ENCODE measurements at regions not wholly inside any gene's neighbourhood (a gene's known extent, or its start where the extent isn't known, plus 50 kb on each side); places are given as distances from the start of the nearest gene placed in this dataset.

DNA sequence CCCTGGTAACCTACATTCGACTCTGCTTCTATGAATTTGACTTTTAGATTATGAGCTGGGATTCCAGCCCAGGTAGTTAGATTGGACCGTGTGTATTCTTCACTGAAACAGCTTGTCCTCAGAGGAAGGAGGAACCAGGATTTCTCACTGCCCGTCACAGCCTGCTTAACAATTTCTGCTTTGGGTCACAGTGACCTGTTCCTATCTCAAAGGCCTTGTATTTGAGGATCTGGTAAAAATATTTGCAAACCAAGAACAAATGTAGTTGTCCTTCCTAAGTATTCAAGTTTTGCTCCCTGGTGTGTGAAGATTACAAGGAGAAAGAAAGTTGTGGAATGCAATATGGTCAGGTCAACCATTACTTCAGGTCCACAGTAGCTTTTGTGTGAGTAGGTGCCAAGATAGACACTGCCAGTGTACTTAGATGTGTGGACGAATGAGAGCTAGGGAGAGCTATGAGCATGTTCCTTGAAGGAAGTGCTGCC, 55.1 kb downstream of the KIF4B start:
- Mint-ChIP-seq H3K27ac (no peak overlapping the region), H3K9me3 (peaks cover 9 to 10% of the 10 kb centered on the region in 2 donors), H3K36me3 (no peaks in the 10 kb centered on the region)
- DNase-seq (ENCODE audit: low spot score in 2 of 2), result no peak
- no peak for ATAC-seq

DNA sequence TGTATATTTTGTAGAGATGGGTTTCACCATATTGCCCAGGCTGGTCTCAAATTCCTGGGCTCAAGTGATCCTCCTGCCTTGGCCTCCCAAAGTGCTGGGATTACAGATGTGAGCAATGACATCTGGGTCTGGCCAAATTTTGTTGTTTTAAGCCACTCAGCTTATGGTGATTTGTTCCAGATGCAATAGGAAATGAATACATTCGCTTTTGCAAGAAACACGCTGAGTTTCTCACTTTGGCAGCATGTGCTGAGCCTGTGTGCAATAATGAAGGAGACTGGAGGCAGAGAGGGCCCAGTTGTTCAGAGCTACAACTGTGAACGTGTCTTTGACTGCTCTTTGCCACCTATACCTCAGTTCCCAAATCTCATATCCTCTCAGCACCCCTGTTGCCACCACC, 56.4 kb downstream of the KIF4B start:
- Mint-ChIP-seq H3K27ac (no peak overlapping the region), H3K9me3 (peaks cover 9 to 10% of the 10 kb centered on the region in 2 donors), H3K36me3 (no peaks in the 10 kb centered on the region)
- ATAC-seq, result no peak
- DNase-seq (ENCODE audit: low spot score in 2 of 2), result no peak

DNA sequence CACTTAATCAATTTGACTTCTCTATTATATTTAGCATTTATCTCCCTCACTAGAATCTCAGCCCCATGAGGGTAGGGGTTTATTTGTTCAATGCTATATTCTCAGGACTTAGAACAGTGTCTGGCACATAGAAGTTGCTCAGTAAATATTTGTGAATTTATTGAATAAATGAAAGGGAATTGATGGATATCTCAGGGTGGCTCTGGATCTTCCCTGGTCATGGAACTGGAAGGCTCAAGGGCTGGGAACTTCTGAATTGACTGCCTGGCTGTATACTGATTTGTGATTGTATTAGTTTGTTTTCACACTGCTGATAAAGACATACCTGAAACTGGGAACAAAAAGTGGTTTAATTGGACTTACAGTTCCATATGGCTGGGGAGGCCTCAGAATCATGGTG, 57.2 kb downstream of the KIF4B start:
- ATAC-seq, result no peak
- no peak overlapping the region for H3K27ac Mint-ChIP-seq
- no peak for DNase-seq (ENCODE audit: low spot score in 2 of 2)
- H3K9me3 Mint-ChIP-seq, result peaks cover 9 to 10% of the 10 kb centered on the region in 2 donors
- H3K36me3 Mint-ChIP-seq, result no peaks in the 10 kb centered on the region

DNA sequence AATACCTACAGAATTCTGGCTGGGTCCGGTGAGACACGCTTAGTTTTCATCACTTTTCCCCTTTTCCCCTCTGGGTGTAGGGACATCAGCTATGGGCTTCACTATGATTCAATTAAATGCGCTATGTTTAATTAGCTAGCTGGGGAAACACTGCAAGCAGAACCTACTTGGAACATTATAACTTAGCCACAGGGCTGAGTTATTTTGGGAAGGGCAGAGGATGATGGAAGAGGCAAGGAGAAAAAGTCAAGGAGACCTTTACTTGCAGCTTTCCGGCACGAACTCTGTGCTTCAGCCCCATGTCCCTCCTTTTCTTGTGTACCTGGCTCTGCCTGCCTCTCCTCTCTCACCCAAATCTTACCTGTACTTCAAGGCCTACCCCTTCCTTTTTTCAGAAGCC, 62.8 kb downstream of the KIF4B start:
- no peak for ATAC-seq

DNA sequence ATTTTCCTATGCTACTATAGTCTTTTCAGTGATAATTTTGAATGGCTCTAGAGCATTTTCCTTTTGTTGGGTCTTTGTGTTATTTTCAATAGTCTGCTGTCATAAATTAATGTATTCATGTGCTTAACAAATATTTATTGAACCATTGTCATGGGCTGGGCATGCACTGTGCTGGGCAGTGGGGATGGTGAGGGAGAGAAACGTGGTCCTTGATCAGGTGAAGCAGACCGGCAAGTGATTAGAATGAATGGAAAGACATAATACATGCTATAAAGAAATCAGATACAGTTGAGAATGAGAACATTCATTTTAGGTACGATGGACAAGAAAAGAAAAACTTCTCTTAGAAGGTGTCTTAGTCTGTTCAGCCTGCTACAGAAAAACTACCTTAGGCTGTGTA, 66.1 kb downstream of the KIF4B start:
- no peak for DNase-seq (ENCODE audit: low spot score in 2 of 2)
- Mint-ChIP-seq H3K36me3 (no peaks in the 10 kb centered on the region), H3K27ac (no peak overlapping the region), H3K9me3 (peaks cover 5 to 7% of the 10 kb centered on the region in 2 donors)
- ATAC-seq, result no peak

More for the DNA sequence above, 62.8 kb downstream of the KIF4B start:
- Mint-ChIP-seq H3K9me3 (peaks cover 9 to 10% of the 10 kb centered on the region in 2 donors), H3K36me3 (no peaks in the 10 kb centered on the region), H3K27ac (no peak overlapping the region)
- DNase-seq (ENCODE audit: low spot score in 2 of 2), result no peak

DNA sequence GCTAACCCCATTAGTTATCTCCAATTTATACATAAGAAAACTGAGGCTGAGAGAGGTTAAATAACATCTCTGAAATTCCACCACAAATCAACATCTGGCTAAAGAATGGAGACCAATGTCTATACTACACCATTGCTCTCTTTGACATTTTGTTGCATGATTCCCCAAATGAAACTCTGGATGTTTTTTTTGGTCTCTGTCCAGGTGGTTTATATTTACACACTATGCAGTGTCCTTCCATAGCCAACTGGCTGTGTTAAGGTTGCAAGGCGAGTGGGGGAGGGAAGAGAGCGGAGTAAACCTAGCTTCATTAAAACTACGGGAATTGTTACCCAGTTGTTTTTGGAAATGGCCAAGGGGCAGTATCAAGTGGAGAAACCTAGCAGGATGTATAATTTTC, 67.2 kb downstream of the KIF4B start:
- Mint-ChIP-seq H3K36me3 (no peaks in the 10 kb centered on the region), H3K9me3 (peaks cover 5 to 7% of the 10 kb centered on the region in 2 donors), H3K27ac (no peak overlapping the region)
- ATAC-seq (no peak), DNase-seq (ENCODE audit: low spot score in 2 of 2) (no peak)

DNA sequence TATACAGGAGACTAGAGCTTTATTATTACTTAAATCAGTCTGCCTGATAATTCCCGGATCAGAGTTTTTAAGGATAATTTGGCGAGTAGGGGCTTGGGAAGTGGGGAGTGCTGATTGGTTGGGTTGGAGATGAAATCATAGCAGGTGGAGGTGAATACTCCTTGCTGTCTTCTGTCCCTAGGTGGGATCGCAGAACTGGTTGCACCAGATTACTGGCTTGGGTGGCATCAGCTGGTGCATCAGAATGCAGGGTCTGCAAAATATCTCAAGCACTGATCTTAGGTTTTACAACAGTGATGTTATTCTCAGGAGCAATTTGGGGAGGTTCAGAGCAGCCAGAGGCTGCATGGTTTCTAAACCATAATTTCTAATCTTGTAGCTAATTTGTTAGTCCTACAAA, 68.1 kb downstream of the KIF4B start:
- Mint-ChIP-seq H3K27ac (no peak overlapping the region), H3K36me3 (no peaks in the 10 kb centered on the region), H3K9me3 (peaks cover 5 to 7% of the 10 kb centered on the region in 2 donors)
- ATAC-seq, result no peak
- no peak for DNase-seq (ENCODE audit: low spot score in 2 of 2)

DNA sequence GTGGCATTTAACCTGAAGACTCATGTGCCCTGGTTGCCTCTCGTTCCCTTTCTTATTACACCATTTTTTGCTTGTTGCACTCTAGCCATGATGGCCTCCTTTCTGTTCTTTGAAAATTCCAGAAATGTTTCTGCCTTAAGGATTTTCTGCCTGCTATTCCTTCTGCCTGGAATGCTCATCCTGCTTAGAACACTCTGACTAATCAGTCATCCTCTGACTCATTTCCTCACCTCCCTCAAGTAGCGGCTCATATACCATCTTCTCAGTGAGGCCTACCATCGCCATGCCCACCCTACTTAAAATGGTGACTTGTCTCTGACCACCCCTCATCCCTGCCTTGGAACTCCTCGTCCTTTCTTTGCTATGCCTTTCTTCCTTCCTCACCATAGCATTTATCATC, 68.8 kb downstream of the KIF4B start:
- peaks cover 5 to 7% of the 10 kb centered on the region in 2 donors for H3K9me3 Mint-ChIP-seq
- H3K36me3 Mint-ChIP-seq, result no peaks in the 10 kb centered on the region
- no peak for ATAC-seq
- DNase-seq (ENCODE audit: low spot score in 2 of 2), result no peak
- H3K27ac Mint-ChIP-seq, result no peak overlapping the region

DNA sequence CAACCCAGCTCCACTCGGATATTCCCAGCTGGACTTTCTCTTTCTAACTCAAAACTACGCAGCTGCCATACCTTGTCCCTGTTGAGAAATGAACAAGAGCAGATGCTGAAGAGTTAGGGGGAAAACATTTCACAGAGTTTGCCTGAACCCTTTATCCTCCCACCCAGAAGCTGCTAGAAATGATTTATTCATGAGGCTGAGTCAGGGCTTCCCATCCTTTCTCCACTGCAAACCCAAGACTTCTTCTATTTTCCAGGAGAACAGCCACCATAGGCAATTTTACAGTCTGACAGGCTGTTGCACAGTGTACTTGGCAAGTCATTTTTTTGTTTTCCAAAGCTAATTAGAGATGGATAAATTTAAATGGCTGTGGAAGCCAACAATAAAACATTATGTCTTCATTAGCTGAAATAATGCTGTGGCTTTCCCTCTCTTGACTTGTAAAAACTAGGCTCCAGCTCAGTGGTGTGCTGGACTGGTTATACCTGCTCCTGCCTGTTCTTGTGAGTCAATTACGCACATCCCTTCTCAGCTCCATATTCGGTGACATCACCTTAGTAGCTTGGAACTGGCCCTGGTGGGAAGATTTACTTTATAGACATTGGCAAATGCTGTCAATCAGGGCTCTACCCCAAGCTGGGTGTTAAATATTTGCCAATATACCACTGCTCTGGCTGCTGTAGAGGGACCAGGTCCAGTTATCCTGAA, 71.9 kb downstream of the KIF4B start:
- H3K9me3 Mint-ChIP-seq, result peaks cover 5 to 7% of the 10 kb centered on the region in 2 donors
- H3K36me3 Mint-ChIP-seq, result no peaks in the 10 kb centered on the region
- ATAC-seq (no peak), DNase-seq (ENCODE audit: low spot score in 2 of 2) (no peak)
- H3K27ac Mint-ChIP-seq, result no peak overlapping the region

DNA sequence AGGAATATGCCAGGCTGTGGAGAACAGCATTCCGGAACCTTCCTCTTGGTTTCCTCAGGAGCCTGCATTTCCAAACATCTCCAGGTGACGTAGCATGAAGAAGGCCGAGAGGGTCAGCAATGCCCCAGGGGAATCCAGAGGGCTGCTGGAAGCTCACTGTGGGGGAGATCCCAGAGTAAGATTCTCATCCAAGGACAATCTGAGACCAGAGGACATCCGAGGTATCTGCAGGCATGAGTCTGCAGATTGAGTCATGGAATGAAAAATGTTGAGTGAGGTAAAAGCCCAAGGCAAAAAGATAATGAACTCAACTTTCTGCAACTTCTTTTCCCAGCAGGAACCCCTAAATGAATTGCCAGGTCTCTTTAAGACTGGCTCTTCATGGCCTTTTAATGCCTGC, 73.5 kb downstream of the KIF4B start:
- Mint-ChIP-seq H3K9me3 (peaks cover 5 to 7% of the 10 kb centered on the region in 2 donors), H3K36me3 (no peaks in the 10 kb centered on the region), H3K27ac (no peak overlapping the region)
- ATAC-seq (no peak), DNase-seq (ENCODE audit: low spot score in 2 of 2) (no peak)

DNA sequence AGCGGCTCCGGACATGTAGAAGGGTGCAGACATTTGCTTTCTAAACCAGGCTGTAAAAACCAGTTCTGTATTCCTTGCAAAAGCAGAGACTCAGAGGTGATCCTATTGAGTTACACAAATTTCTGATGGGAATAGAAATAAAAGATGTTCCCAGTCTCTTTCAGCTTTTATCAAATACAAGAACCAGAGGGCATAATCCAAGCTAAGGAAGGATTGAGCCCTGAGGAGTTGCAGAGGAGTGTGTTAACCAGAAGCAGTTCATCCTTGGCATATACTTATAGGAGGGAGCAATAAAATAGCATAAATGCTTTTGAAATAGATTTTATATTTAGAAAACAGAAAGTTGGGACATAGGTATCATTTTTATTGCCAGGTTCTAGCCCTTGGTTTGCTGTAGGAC, 75.3 kb downstream of the KIF4B start:
- Mint-ChIP-seq H3K27ac (no peak overlapping the region), H3K36me3 (no peaks in the 10 kb centered on the region), H3K9me3 (no peaks in the 10 kb centered on the region)
- ATAC-seq, result no peak
- DNase-seq (ENCODE audit: low spot score in 2 of 2), result no peak

DNA sequence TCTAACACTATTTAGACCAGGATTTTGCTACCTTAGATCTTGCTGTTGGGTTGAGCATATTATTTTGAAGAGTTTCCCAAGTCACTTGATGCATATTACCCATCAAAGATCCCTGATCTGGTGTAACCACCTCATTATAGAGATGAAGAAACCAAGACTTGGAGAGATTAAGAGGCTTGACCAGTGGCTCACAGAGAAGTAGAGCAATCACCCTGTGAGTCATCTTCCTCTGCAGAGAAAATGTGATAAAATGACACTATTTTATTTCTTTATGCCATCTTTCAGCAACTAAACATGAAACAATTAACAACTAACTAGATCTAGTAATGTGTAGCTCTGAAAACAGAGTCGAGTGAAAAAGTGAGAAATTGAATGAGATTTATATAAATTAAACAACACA, 76.1 kb downstream of the KIF4B start:
- ATAC-seq, result no peak
- DNase-seq (ENCODE audit: low spot score in 2 of 2), result no peak
- no peaks in the 10 kb centered on the region for H3K36me3 Mint-ChIP-seq
- no peak overlapping the region for H3K27ac Mint-ChIP-seq
- no peaks in the 10 kb centered on the region for H3K9me3 Mint-ChIP-seq

DNA sequence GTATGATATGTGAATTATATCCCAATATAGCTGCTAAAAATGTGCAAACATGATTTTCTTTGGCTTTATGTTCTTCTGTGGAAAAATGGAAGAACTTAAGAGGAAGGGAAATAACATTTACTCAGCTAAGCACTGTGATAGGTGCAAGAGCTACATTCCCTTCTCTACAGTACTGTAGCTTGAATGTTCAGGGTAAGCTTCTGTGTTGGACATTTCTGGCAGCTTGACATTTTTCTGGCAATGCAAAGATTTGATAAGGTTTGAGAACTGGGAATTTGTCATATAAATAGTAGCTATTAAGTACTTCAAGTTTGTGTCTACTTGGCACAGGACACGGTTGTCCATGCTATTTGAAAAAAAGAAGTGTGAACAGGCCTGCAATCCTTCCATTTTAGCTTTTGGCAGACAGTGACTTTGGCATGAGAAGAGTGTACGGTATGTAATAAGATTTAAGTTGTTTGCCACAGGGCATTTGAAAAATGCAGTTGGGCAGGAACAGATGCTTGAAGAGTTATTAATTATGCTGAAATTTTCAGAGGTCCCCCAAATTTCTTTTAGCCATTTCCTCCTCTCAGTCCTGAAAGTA, 77.6 kb downstream of the KIF4B start:
- H3K27ac Mint-ChIP-seq, result no peak overlapping the region
- no peaks in the 10 kb centered on the region for H3K9me3 Mint-ChIP-seq
- H3K36me3 Mint-ChIP-seq, result no peaks in the 10 kb centered on the region
- no peak for ATAC-seq
- no peak for DNase-seq (ENCODE audit: low spot score in 2 of 2)

DNA sequence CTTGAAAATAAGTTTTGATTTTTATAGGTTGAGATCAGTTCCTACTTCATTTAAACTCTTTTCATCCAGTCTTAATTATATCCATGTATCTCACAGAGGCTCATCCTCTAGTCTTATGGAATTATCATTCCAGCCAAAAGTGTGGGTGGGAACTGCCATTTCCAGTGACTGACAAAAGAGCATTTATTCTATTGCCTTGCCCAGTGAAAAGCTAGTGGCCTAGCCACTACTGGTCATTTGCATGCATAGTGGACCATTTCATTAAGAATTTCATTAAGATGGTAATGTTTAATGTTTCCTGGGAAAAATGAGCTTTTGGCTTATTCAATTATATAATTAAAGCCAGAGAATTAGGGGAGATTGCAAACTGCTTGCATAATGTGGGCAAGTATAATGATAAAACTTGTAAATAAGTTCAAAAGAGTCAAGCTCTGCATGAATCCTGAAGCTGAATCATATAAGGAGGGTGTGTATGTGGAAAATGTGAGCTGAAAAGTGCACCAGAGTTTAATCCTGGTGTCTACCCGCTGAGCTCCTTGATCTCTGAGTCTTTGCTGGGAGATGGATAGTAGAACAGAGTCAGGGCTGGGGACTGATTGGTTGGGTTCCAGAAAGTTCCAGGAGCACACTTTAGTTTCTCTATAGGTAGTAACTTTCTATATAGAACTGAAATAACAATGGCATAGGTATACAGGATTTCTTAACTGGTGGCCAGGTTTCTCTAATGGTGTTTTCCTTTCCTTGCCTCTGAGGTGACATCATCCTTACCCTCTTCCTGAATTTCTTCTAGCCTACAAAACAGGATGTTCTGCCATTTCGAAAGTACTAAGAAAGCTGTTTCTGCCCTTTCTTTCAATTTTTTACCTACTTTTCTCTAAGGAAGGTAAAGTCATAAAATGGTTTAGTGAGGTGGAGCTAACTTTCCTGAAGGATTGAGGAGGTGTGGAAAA, 78.5 kb downstream of the KIF4B start:
- DNase-seq (ENCODE audit: low spot score in 2 of 2) (no peak), ATAC-seq (no peak)
- Mint-ChIP-seq H3K27ac (no peak overlapping the region), H3K36me3 (no peaks in the 10 kb centered on the region), H3K9me3 (no peaks in the 10 kb centered on the region)

DNA sequence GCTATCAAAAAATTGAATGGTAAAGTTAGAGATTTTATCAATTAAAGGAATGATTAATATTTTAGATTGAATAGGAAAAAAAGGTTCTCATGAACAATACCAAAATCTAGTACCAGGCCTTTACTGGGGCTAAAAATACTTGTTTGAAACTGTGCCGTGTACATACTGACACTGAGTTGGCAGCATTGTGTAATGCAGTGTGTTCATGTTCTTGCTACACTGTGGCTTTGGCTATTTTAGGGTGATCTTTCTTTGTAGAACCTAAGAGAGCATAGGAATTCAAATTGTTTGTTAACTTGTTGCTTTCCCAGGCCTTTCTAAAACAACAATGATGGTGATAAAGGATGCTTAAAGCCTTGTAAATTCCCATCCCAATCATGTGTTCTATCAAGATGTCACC, 80.9 kb downstream of the KIF4B start:
- DNase-seq (ENCODE audit: low spot score in 2 of 2) (no peak), ATAC-seq (no peak)
- Mint-ChIP-seq H3K9me3 (no peaks in the 10 kb centered on the region), H3K36me3 (no peaks in the 10 kb centered on the region), H3K27ac (no peak overlapping the region)

DNA sequence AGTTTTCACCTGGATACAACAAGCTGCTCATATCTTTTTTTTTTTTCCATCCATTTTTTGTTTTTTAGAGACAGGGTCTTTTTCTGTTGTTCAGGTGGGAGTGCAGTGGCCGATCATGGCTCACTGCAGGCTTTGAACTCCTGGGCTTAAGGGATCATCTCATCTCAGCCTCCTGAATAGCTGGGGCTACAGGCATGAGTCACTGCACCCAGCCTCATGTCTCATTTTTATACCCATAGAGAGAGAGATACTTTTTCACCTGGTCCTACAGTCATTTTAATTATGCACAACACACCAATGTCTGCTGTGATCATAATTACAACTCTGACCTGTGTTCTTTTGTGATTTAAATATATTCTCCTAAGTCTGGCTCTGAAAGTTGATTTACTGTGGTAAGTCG, 84.4 kb downstream of the KIF4B start:
- ATAC-seq (no peak), DNase-seq (ENCODE audit: low spot score in 2 of 2) (no peak)
- Mint-ChIP-seq H3K27ac (no peak overlapping the region), H3K9me3 (no peaks in the 10 kb centered on the region), H3K36me3 (no peaks in the 10 kb centered on the region)

DNA sequence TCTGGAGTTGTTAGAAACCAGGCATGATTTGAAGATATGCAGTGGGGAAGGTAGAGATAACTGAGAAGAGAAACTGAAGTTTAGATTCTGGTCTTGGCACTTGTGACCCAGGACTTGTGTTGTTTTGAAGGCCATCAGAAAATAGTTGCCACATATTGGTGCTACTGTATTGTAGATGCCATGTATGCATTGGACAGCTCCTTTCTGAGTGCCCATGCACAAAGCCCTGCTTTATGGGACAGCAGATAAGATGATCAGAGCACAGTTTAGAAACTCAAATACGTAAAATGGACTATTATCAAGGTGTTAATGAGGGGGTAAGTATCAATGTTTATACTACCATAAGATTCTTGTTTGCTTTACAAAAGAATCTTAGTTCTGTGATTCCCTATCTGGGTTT, 84.9 kb downstream of the KIF4B start:
- Mint-ChIP-seq H3K27ac (no peak overlapping the region), H3K9me3 (no peaks in the 10 kb centered on the region), H3K36me3 (no peaks in the 10 kb centered on the region)
- DNase-seq (ENCODE audit: low spot score in 2 of 2) (no peak), ATAC-seq (no peak)
